Loucy (cell line): ENCODE measurements at regions not wholly inside any gene's neighbourhood (a gene's known extent, or its start where the extent isn't known, plus 50 kb on each side); places are given as distances from the start of the nearest gene placed in this dataset.

ENCODE experiments used
- H2AFZ ChIP-seq: fragments of 200-600 bp; sonication (generic); 2 replicates; pipeline ENCODE4 v1.6.0; 2016; ENCODE audit warnings: antibody characterized with exemption, mild to moderate bottlenecking, low read length, moderate library complexity
- H3F3A ChIP-seq: fragments of 200-600 bp; 2 replicates; pipeline ENCODE4 v1.6.0; 2016; ENCODE audit warnings: antibody characterized with exemption, low read depth, mild to moderate bottlenecking
- H3K27me3 ChIP-seq: fragments of 200-600 bp; sonication (generic); 2 replicates; pipeline ENCODE4 v1.6.1; 2014; ENCODE audit warnings: low read length, mild to moderate bottlenecking; ENCODE audit not compliant: insufficient read depth, poor library complexity, severe bottlenecking
- H3K36me3 ChIP-seq: fragments of 200-600 bp; sonication (generic); 2 replicates; pipeline ENCODE4 v1.6.1; 2016; ENCODE audit warnings: low read length; ENCODE audit not compliant: insufficient read depth
- H3K4me1 ChIP-seq: fragments of 200-600 bp; sonication (generic); 2 replicates; pipeline ENCODE4 v1.5.1; 2014; ENCODE audit warnings: low read length, mild to moderate bottlenecking; ENCODE audit not compliant: insufficient read depth, poor library complexity, severe bottlenecking
- H3K4me2 ChIP-seq: fragments of 200-600 bp; sonication (generic); 2 replicates; pipeline ENCODE4 v1.6.0; 2014; ENCODE audit warnings: antibody characterized with exemption, low read length, low read depth, mild to moderate bottlenecking; ENCODE audit not compliant: poor library complexity, severe bottlenecking
- H3K4me3 ChIP-seq: fragments of 200-600 bp; sonication (generic); 2 replicates; pipeline ENCODE4 v1.5.1; 2014; ENCODE audit warnings: low read length, mild to moderate bottlenecking, mixed read lengths; ENCODE audit not compliant: poor library complexity, severe bottlenecking
- H3K79me2 ChIP-seq: fragments of 200-600 bp; sonication (generic); 2 replicates; pipeline ENCODE4 v1.6.1; 2014; ENCODE audit warnings: low read length; ENCODE audit not compliant: insufficient read depth
- H3K9ac ChIP-seq: fragments of 200-600 bp; sonication (generic); 2 replicates; pipeline ENCODE4 v1.6.0; 2014; ENCODE audit warnings: mild to moderate bottlenecking, low read depth, low read length, moderate library complexity; ENCODE audit not compliant: poor library complexity, severe bottlenecking
- H3K9me2 ChIP-seq: fragments of 200-600 bp; sonication (generic); replicated peaks from 2 replicates; pipeline ENCODE4 v1.6.1; 2016; ENCODE audit warnings: low read depth, low read length, mixed read lengths
- H3K9me3 ChIP-seq: fragments of 200-600 bp; sonication (generic); 2 replicates; pipeline ENCODE4 v1.6.1; 2014; ENCODE audit warnings: mild to moderate bottlenecking, antibody characterized with exemption, low read length, low read depth; ENCODE audit not compliant: insufficient read depth
- H4K20me1 ChIP-seq: fragments of 200-600 bp; sonication (generic); 2 replicates; pipeline ENCODE4 v1.6.0; 2014; ENCODE audit warnings: antibody characterized with exemption, low read length, mild to moderate bottlenecking; ENCODE audit not compliant: insufficient read depth, poor library complexity, severe bottlenecking
- CTCF ChIP-seq: fragments of 200-600 bp; sonication (generic); conservative IDR thresholded peaks from 2 replicates; pipeline ENCODE4 v1.5.1; 2014; ENCODE audit warnings: mild to moderate bottlenecking, antibody characterized with exemption, low read length
- EZH2phosphoT487 ChIP-seq: fragments of 200-600 bp; IDR thresholded peaks from 2 replicates; pipeline ENCODE4 v1.6.1; 2018; ENCODE audit warnings: antibody characterized with exemption, mild to moderate bottlenecking, moderate library complexity, borderline replicate concordance

GRCh38 chr3:166783206-166783605 is 596.9 kb downstream of the ZBBX start:
- H3K79me2 ChIP-seq = no peaks in the 10 kb centered on the region
- no peak overlapping the region for H3K4me3 ChIP-seq
- no peaks in the 10 kb centered on the region for H3K9me2 ChIP-seq
- H3F3A ChIP-seq = no peaks in the 10 kb centered on the region
- H3K27me3 ChIP-seq = no peaks in the 10 kb centered on the region
- H3K4me1 ChIP-seq = no peaks in the 10 kb centered on the region
- no peaks in the 10 kb centered on the region for H4K20me1 ChIP-seq
- no peak overlapping the region for H3K4me2 ChIP-seq
- H3K9ac ChIP-seq = no peak overlapping the region
- no peak overlapping the region for H2AFZ ChIP-seq
- no peaks in the 10 kb centered on the region for H3K9me3 ChIP-seq
- no peaks in the 10 kb centered on the region for H3K36me3 ChIP-seq
- TF ChIP-seq CTCF = no peak
- no peak for TF ChIP-seq EZH2phosphoT487

DNA sequence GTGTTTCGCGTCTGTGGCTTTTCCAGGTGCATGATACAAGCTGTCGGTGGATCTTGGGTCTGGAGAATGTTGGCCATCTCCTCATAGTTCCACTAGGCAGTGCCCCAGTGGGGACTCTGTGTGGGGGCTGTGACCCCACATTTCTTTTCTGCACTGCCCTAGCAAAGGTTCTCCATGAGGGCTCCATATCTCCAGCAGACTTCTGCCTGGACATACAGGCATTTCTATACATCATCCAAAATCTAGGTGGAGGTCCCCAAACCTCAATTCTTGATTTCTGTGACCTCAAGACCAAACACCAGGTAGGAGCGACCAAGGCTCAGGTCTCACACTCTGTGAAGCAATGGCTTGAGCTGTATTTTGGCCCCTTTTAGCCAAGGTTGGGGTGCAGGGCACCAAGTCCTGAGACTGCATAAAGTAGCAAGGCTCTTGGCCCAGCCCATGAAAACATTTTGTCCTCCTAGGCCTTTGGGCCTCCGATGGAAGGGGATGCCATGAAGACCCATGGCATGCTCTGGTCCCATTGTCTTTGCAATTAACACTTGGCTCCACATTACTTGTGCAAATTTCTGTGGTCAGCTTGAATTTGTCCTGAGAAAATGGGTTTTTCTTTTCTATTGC is 615.3 kb downstream of the ZBBX start:
- H2AFZ ChIP-seq = no peak overlapping the region
- H3K4me3 ChIP-seq = no peak overlapping the region
- H3K4me1 ChIP-seq = no peaks in the 10 kb centered on the region
- no peaks in the 10 kb centered on the region for H4K20me1 ChIP-seq
- H3K79me2 ChIP-seq = no peaks in the 10 kb centered on the region
- no peaks in the 10 kb centered on the region for H3K9me2 ChIP-seq
- H3K4me2 ChIP-seq = no peak overlapping the region
- H3K9ac ChIP-seq = no peak overlapping the region
- H3K9me3 ChIP-seq = peaks cover 10% of the 10 kb centered on the region; the same call in 1 of the 2 replicates
- H3K36me3 ChIP-seq = no peaks in the 10 kb centered on the region
- no peaks in the 10 kb centered on the region for H3K27me3 ChIP-seq
- no peaks in the 10 kb centered on the region for H3F3A ChIP-seq
- no peak for TF ChIP-seq EZH2phosphoT487
- no peak for TF ChIP-seq CTCF

DNA sequence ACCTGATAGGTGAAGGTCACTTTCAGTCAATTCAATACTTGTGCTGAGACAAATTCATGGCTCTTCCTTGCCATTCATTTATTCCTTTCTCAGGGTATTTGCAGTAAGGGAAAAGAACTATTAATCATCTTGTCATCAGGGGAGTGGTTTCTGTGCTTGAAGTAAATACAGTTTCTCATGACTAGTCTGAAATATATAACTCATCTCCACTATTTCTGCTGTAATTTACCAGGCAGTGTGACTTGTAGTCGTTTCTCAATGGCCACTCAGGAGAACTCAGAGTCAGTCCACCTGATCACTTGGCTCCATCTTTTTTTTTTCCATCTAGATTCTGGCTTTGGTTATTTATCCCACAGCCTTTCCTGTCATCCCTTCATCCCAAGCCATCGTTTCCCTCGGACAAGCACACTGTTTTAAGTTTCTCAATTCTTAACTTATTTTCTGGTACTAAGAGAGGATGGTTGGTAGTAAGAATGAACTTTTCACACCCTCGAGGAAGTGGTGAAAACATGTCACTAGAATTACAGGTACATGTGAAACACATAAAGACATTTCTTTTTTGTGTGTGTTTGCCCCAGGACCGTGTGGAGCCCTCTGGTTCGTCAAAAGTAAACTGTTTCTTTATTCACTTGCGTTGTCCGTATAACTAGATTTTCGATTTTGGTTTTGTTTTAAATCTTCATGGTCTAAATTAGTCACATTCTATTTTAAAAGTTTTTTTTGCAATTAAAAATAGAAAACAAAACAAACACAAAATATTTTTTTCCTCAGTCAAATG is 620.2 kb downstream of the ZBBX start:
- no peaks in the 10 kb centered on the region for H3K27me3 ChIP-seq
- no peaks in the 10 kb centered on the region for H3K9me2 ChIP-seq
- no peaks in the 10 kb centered on the region for H4K20me1 ChIP-seq
- H3K4me2 ChIP-seq = no peak overlapping the region
- no peak for TF ChIP-seq EZH2phosphoT487
- no peaks in the 10 kb centered on the region for H3K79me2 ChIP-seq
- no peak overlapping the region for H2AFZ ChIP-seq
- peaks cover 7% of the 10 kb centered on the region; the same call in 1 of the 2 replicates for H3K9me3 ChIP-seq
- no peaks in the 10 kb centered on the region for H3F3A ChIP-seq
- H3K4me3 ChIP-seq = no peak overlapping the region
- H3K4me1 ChIP-seq = no peaks in the 10 kb centered on the region
- no peak overlapping the region for H3K9ac ChIP-seq
- H3K36me3 ChIP-seq = no peaks in the 10 kb centered on the region
